ENCODE measurements at regions not wholly inside any gene's neighbourhood (a gene's known extent, or its start where the extent isn't known, plus 50 kb on each side); places are given as distances from the start of the nearest gene placed in this dataset.

GRCh38 chr11:133635244-133635739 is 103.0 kb upstream of the OPCML start:
- TF ChIP-seq, protein P1, sequence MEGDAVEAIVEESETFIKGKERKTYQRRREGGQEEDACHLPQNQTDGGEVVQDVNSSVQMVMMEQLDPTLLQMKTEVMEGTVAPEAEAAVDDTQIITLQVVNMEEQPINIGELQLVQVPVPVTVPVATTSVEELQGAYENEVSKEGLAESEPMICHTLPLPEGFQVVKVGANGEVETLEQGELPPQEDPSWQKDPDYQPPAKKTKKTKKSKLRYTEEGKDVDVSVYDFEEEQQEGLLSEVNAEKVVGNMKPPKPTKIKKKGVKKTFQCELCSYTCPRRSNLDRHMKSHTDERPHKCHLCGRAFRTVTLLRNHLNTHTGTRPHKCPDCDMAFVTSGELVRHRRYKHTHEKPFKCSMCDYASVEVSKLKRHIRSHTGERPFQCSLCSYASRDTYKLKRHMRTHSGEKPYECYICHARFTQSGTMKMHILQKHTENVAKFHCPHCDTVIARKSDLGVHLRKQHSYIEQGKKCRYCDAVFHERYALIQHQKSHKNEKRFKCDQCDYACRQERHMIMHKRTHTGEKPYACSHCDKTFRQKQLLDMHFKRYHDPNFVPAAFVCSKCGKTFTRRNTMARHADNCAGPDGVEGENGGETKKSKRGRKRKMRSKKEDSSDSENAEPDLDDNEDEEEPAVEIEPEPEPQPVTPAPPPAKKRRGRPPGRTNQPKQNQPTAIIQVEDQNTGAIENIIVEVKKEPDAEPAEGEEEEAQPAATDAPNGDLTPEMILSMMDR (IDR thresholded peaks at IDR 0.05) = no peak
- no peak for TF ChIP-seq EZH2 (IDR thresholded peaks at IDR 0.05)
- TF ChIP-seq EZH2phosphoT487 (IDR thresholded peaks at IDR 0.05) = no peak

Measured in neural progenitor cell (in vitro differentiated cells).